HepG2 (cell line): ENCODE measurements at regions not wholly inside any gene's neighbourhood (a gene's known extent, or its start where the extent isn't known, plus 50 kb on each side); places are given as distances from the start of the nearest gene placed in this dataset.

Source experiments
- ATF1 ChIP-seq: IDR thresholded peaks from 2 replicates; pipeline ENCODE4 v1.6.1; 2016; ENCODE audit warnings: mild to moderate bottlenecking, control low read depth
- BRD4 ChIP-seq: sonication (generic); formaldehyde crosslinking; IDR thresholded peaks from 2 replicates; pipeline ENCODE4 v1.4.0; 2020; ENCODE audit warnings: missing genetic modification reagents
- CBX2 ChIP-seq, 2 experiments: fragments of 200-600 bp in 1 of 2; sonication (generic); formaldehyde crosslinking in 1 of 2; IDR thresholded peaks; 2 replicates each; pipeline versions ENCODE4 v1.7.0 to v1.8.1; 2018 to 2022; ENCODE audit warnings: low read depth in 2 of 2, low read length in 1 of 2, mild to moderate bottlenecking in 1 of 2, missing genetic modification reagents in 1 of 2
- FOXA3 ChIP-seq: IDR thresholded peaks from 2 replicates; pipeline ENCODE4 v1.6.1; 2016; ENCODE audit warnings: missing genetic modification reagents, missing compliant biosample characterization
- FOXJ3 ChIP-seq: sonication (generic); formaldehyde crosslinking; IDR thresholded peaks from 2 replicates; pipeline ENCODE4 v1.4.0; 2020; ENCODE audit warnings: missing genetic modification reagents, mild to moderate bottlenecking, borderline replicate concordance
- HHEX ChIP-seq: IDR thresholded peaks from 2 replicates; pipeline ENCODE4 v1.6.1; 2016; ENCODE audit warnings: control low read depth
- HOXD1 ChIP-seq: sonication (generic); formaldehyde crosslinking; IDR thresholded peaks from 2 replicates; pipeline ENCODE4 v1.5.0; 2020; ENCODE audit warnings: missing genetic modification reagents
- IKZF4 ChIP-seq: sonication (generic); formaldehyde crosslinking; IDR thresholded peaks from 2 replicates; pipeline ENCODE4 v1.5.1; 2020; ENCODE audit warnings: borderline replicate concordance, mild to moderate bottlenecking, low read depth, missing genetic modification reagents; ENCODE audit errors: not compliant biosample characterization
- MEF2D ChIP-seq: sonication (generic); formaldehyde crosslinking; IDR thresholded peaks from 2 replicates; pipeline ENCODE4 v1.5.1; 2020; ENCODE audit warnings: mild to moderate bottlenecking, missing genetic modification reagents
- SALL1 ChIP-seq: sonication (generic); formaldehyde crosslinking; IDR thresholded peaks from 2 replicates; pipeline ENCODE4 v1.8.0; 2022; ENCODE audit warnings: mild to moderate bottlenecking, missing genetic modification reagents
- SRSF1 ChIP-seq: fragments of 200-400 bp; formaldehyde crosslinking; optimal IDR thresholded peaks from 2 replicates; pipeline ENCODE3; 2017; ENCODE audit warnings: mild to moderate bottlenecking, low read depth, low read length, moderate library complexity
- SYNCRIP ChIP-seq: fragments of 200-400 bp; formaldehyde crosslinking; IDR thresholded peaks from 2 replicates; pipeline ENCODE4 v1.6.1; 2018; ENCODE audit warnings: mild to moderate bottlenecking, low read depth, low read length; ENCODE audit not compliant: insufficient read depth
- TGIF2 ChIP-seq: IDR thresholded peaks from 2 replicates; pipeline ENCODE4 v1.6.1; 2016; ENCODE audit warnings: control low read depth, missing compliant biosample characterization
- THAP11 ChIP-seq: IDR thresholded peaks from 2 replicates; pipeline ENCODE4 v1.6.1; 2016; ENCODE audit warnings: missing biosample characterization, missing genetic modification reagents
- ZFY ChIP-seq: sonication (generic); formaldehyde crosslinking; IDR thresholded peaks from 2 replicates; pipeline ENCODE4 v1.4.0; 2020; ENCODE audit warnings: missing genetic modification reagents
- ZNF264 ChIP-seq: sonication (generic); formaldehyde crosslinking; IDR thresholded peaks from 2 replicates; pipeline ENCODE4 v1.4.0; 2020; ENCODE audit warnings: missing genetic modification reagents
- ZNF333 ChIP-seq: sonication (generic); formaldehyde crosslinking; IDR thresholded peaks from 2 replicates; pipeline ENCODE4 v1.4.0; 2020; ENCODE audit warnings: mild to moderate bottlenecking, missing genetic modification reagents, borderline replicate concordance
- ZNF34 ChIP-seq: sonication (generic); formaldehyde crosslinking; IDR thresholded peaks from 2 replicates; pipeline ENCODE4 v1.4.0; 2020; ENCODE audit warnings: mild to moderate bottlenecking, missing genetic modification reagents, borderline replicate concordance
- ZNF749 ChIP-seq: sonication (generic); formaldehyde crosslinking; IDR thresholded peaks from 2 replicates; pipeline ENCODE4 v1.8.0; 2022; ENCODE audit warnings: mild to moderate bottlenecking, missing genetic modification reagents, moderate library complexity, borderline replicate concordance
- ZSCAN12 ChIP-seq: sonication (generic); formaldehyde crosslinking; IDR thresholded peaks from 2 replicates; pipeline ENCODE4 v1.9.0; 2021; ENCODE audit warnings: mild to moderate bottlenecking, missing genetic modification reagents
- ZSCAN30 ChIP-seq: sonication (generic); formaldehyde crosslinking; IDR thresholded peaks from 2 replicates; pipeline ENCODE4 v1.5.0; 2020; ENCODE audit warnings: mild to moderate bottlenecking, missing genetic modification reagents
- TF ChIP-seq, protein P1 (sequence below): sonication (generic); formaldehyde crosslinking; IDR thresholded peaks from 2 replicates; pipeline ENCODE4 v1.8.1; 2022; ENCODE audit warnings: mild to moderate bottlenecking, missing genetic modification reagents
- TF ChIP-seq, protein P2 (sequence below): sonication (generic); formaldehyde crosslinking; IDR thresholded peaks from 2 replicates; pipeline ENCODE4 v1.5.0; 2020; ENCODE audit warnings: mild to moderate bottlenecking, missing genetic modification reagents
- TF ChIP-seq, protein P3 (sequence below): sonication (generic); formaldehyde crosslinking; conservative IDR thresholded peaks from 2 replicates; pipeline ENCODE4 v1.8.0; 2022; ENCODE audit warnings: missing genetic modification reagents

GRCh38 chr2:8609357-8609811 is 72.5 kb upstream of the ID2 start (continued):
- peak; percentile 88 for TF ChIP-seq FOXA3 (CRISPR knock-in tag)
- peak; percentile 71; the same call in 1 of the 2 replicates for TF ChIP-seq ZNF749
- TF ChIP-seq TGIF2 = peak; percentile 89
- no peak for TF ChIP-seq ZNF333
- TF ChIP-seq, protein P1, sequence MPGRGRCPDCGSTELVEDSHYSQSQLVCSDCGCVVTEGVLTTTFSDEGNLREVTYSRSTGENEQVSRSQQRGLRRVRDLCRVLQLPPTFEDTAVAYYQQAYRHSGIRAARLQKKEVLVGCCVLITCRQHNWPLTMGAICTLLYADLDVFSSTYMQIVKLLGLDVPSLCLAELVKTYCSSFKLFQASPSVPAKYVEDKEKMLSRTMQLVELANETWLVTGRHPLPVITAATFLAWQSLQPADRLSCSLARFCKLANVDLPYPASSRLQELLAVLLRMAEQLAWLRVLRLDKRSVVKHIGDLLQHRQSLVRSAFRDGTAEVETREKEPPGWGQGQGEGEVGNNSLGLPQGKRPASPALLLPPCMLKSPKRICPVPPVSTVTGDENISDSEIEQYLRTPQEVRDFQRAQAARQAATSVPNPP (CRISPR knock-in tag) = 0 out of 2 replicates have a peak, but pooled peaks have one; percentile 23
- no peak for TF ChIP-seq ZNF34 (CRISPR knock-in tag)
- peak; percentile 94 for TF ChIP-seq FOXJ3 (CRISPR knock-in tag)
- TF ChIP-seq CBX2 (IDR thresholded peaks at IDR 0.05; ENCODE audit: low read depth, low read length) = no peak
- TF ChIP-seq CBX2 (CRISPR knock-in tag; IDR thresholded peaks at IDR 0.05; ENCODE audit: low read depth) = no peak
- TF ChIP-seq THAP11 (CRISPR knock-in tag) = peak; percentile 79
- TF ChIP-seq ZFY (CRISPR knock-in tag) = peak; percentile 67
- peak; percentile 92 for TF ChIP-seq ZNF264 (CRISPR knock-in tag)
- TF ChIP-seq HHEX (CRISPR knock-in tag) = no peak; the same call in 1 of the 2 replicates
- TF ChIP-seq SALL1 = peak; percentile 99
- TF ChIP-seq MEF2D = peak; percentile 96
- peak; percentile 74 for TF ChIP-seq ATF1 (CRISPR knock-in tag)
- TF ChIP-seq, protein P2, sequence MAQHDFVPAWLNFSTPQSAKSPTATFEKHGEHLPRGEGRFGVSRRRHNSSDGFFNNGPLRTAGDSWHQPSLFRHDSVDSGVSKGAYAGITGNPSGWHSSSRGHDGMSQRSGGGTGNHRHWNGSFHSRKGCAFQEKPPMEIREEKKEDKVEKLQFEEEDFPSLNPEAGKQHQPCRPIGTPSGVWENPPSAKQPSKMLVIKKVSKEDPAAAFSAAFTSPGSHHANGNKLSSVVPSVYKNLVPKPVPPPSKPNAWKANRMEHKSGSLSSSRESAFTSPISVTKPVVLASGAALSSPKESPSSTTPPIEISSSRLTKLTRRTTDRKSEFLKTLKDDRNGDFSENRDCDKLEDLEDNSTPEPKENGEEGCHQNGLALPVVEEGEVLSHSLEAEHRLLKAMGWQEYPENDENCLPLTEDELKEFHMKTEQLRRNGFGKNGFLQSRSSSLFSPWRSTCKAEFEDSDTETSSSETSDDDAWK (CRISPR knock-in tag) = no peak
- TF ChIP-seq ZSCAN30 (CRISPR knock-in tag) = no peak
- TF ChIP-seq SRSF1 = no peak
- no peak for TF ChIP-seq SYNCRIP
- TF ChIP-seq HOXD1 = peak; percentile 56
- peak; percentile 70 for TF ChIP-seq BRD4 (CRISPR knock-in tag)
- TF ChIP-seq, protein P3, sequence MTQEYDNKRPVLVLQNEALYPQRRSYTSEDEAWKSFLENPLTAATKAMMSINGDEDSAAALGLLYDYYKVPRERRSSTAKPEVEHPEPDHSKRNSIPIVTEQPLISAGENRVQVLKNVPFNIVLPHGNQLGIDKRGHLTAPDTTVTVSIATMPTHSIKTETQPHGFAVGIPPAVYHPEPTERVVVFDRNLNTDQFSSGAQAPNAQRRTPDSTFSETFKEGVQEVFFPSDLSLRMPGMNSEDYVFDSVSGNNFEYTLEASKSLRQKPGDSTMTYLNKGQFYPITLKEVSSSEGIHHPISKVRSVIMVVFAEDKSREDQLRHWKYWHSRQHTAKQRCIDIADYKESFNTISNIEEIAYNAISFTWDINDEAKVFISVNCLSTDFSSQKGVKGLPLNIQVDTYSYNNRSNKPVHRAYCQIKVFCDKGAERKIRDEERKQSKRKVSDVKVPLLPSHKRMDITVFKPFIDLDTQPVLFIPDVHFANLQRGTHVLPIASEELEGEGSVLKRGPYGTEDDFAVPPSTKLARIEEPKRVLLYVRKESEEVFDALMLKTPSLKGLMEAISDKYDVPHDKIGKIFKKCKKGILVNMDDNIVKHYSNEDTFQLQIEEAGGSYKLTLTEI (CRISPR knock-in tag) = no peak
- no peak for TF ChIP-seq ZSCAN12
- peak; percentile 40 for TF ChIP-seq IKZF4 (CRISPR knock-in tag)
